Spleen (tissue), 7 donors: ENCODE measurements at regions not wholly inside any gene's neighbourhood (a gene's known extent, or its start where the extent isn't known, plus 50 kb on each side); places are given as distances from the start of the nearest gene placed in this dataset.

ENCODE experiments used
- POLR2A ChIP-seq, 3 donors: fragments of 450-650 bp; IDR thresholded peaks; one replicate each; pipeline ENCODE4 v1.5.1; 2017; ENCODE audit warnings: antibody characterized with exemption in 3 of 3, mild to moderate bottlenecking in 1 of 3
- POLR2AphosphoS5 ChIP-seq, 3 donors: sonication (generic); formaldehyde crosslinking; IDR thresholded peaks; one replicate each; pipeline ENCODE4 v1.5.1; 2017; ENCODE audit warnings: antibody characterized with exemption in 3 of 3
- TF ChIP-seq, protein P1 (sequence below), 11 experiments: fragments of 200-600 bp in 7 of 11; fragments of 450-650 bp in 4 of 11; sonication (generic) in 4 of 11; IDR thresholded peaks in 8 of 11; conservative IDR thresholded peaks in 3 of 11; 1 replicate in 7 of 11; 2 replicates in 4 of 11; pipeline versions ENCODE4 v1.4.0 to v1.8.0; 2016 to 2021; ENCODE audit warnings: antibody characterized with exemption in 11 of 11, inconsistent platforms in 4 of 11, mild to moderate bottlenecking in 1 of 11
- donor health status: DM: no; HTN: no; CAD: no; lungs with moderate emphysema.
- donor health status: DM: no; HTN: no; CAD: no.
- donor health status: DM: no; HTN: no; CAD: no.

DNA sequence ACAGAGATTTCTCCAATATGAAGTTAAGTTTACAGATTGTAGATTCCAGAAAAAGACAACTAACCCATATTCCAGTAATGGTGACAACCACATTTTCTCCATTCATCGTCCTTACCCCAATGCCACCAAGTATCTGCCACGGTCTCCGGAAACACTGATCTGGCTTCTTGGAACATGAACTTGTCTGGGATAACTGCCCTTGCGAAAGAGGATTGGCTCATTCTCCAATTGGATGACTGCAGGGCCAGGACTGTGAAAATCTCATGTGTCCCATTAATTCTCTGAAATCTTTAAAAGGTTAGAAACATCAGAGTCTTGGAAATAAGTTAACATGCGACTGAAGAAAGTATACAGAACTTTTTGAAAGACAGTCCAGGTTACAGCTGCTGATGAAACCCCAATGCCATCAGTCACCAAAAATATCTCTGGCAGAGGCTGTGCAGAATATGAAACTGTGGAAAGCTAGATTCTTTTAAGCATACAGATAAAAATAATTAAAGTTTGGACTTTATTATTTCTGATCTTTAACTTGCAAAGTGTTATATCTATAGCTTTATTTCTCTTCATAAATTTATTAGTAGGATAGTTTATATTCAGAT, 496.9 kb downstream of the PPARGC1A start:
- TF ChIP-seq, protein P1, sequence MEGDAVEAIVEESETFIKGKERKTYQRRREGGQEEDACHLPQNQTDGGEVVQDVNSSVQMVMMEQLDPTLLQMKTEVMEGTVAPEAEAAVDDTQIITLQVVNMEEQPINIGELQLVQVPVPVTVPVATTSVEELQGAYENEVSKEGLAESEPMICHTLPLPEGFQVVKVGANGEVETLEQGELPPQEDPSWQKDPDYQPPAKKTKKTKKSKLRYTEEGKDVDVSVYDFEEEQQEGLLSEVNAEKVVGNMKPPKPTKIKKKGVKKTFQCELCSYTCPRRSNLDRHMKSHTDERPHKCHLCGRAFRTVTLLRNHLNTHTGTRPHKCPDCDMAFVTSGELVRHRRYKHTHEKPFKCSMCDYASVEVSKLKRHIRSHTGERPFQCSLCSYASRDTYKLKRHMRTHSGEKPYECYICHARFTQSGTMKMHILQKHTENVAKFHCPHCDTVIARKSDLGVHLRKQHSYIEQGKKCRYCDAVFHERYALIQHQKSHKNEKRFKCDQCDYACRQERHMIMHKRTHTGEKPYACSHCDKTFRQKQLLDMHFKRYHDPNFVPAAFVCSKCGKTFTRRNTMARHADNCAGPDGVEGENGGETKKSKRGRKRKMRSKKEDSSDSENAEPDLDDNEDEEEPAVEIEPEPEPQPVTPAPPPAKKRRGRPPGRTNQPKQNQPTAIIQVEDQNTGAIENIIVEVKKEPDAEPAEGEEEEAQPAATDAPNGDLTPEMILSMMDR (IDR thresholded peaks at IDR 0.05 in 8 of 11, conservative IDR thresholded peaks at IDR 0.05 in 3 of 11): no peak
- TF ChIP-seq POLR2A (IDR thresholded peaks at IDR 0.05): no peak
- TF ChIP-seq POLR2AphosphoS5 (IDR thresholded peaks at IDR 0.05): no peak
